Stimulated activated CD4-positive, alpha-beta T cell treated with anti-CD3 and anti-CD28 coated beads, Interleukin-4, amount 100 ng/mL, for 4 hours (primary cell): ENCODE measurements at regions not wholly inside any gene's neighbourhood (a gene's known extent, or its start where the extent isn't known, plus 50 kb on each side); places are given as distances from the start of the nearest gene placed in this dataset.
"Not testable (repeated sequence)": the region's sequence is repeated elsewhere in the genome, so short reads cannot be mapped to it uniquely, and the experiment has no call there.

Experiments used
- DNase-seq, 2 experiments: peaks; one replicate each; pipeline ENCODE4 v3.0.0-alpha.2; 2020

GRCh38 chr13:48583859-48584311 is 51.0 kb upstream of the RCBTB2 start:
- DNase-seq, result no peak

- DNase-seq, result no peak
Observed at GRCh38 chr13:48585456-48585840, 52.6 kb upstream of the RCBTB2 start.

GRCh38 chr13:48586591-48587103 is 53.8 kb upstream of the RCBTB2 start:
- no peak for DNase-seq

- no peak for DNase-seq
Observed at GRCh38 chr13:48588120-48588519, 55.2 kb upstream of the RCBTB2 start.

GRCh38 chr13:48590141-48590901 is 57.4 kb upstream of the RCBTB2 start:
- DNase-seq, result no peak

- not testable (repeated sequence) for DNase-seq
Observed at GRCh38 chr13:48591124-48591872, 58.4 kb upstream of the RCBTB2 start.

GRCh38 chr13:48591889-48592687 is 59.2 kb upstream of the RCBTB2 start:
- DNase-seq, result no peak

GRCh38 chr13:48592688-48593049 is 59.8 kb upstream of the RCBTB2 start:
- no peak for DNase-seq

GRCh38 chr13:48593536-48593935 is 60.2 kb upstream of the CYSLTR2 start:
- DNase-seq, result no peak

- no peak for DNase-seq
Observed at GRCh38 chr13:48594096-48594815, 59.5 kb upstream of the CYSLTR2 start.

- peak; percentile 22 to 52 for DNase-seq
Observed at GRCh38 chr13:48595431-48596429, 58.0 kb upstream of the CYSLTR2 start.

- no peak for DNase-seq
Observed at GRCh38 chr13:48600374-48601364, 53.1 kb upstream of the CYSLTR2 start.

- no peak for DNase-seq
Observed at GRCh38 chr13:48602296-48603016, 51.3 kb upstream of the CYSLTR2 start.

GRCh38 chr13:48603375-48603774 is 50.4 kb upstream of the CYSLTR2 start:
- no peak for DNase-seq
